GM18499 (cell line): ENCODE measurements at regions not wholly inside any gene's neighbourhood (a gene's known extent, or its start where the extent isn't known, plus 50 kb on each side); places are given as distances from the start of the nearest gene placed in this dataset.

Experiments used
- ATAC-seq: cut with Tn5 transposase; IDR thresholded peaks from one replicate; pipeline ENCODE4 v1.9.1; 2021; ENCODE audit warnings: moderate number of reproducible peaks; ENCODE audit not compliant: insufficient read depth, unreplicated experiment

DNA sequence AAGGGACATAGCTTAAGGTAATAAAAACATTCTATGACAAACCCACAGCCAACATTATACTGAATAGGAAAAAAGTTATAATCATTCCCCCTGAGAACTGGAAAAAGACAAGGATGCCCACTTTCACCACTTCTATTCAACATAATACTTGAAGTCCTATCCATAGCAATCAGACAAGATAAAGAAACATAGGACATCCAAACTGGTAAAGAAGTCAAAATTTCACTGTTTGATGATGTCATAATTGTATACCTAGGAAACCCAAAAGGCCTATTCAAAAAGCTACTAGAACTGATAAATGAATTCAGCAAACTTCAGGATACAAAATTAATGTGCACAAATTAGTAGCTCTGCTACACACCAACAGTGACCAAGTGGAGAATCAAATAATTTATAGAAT lies 1590.0 kb upstream of the PCDH20 start:
- no peak for ATAC-seq

DNA sequence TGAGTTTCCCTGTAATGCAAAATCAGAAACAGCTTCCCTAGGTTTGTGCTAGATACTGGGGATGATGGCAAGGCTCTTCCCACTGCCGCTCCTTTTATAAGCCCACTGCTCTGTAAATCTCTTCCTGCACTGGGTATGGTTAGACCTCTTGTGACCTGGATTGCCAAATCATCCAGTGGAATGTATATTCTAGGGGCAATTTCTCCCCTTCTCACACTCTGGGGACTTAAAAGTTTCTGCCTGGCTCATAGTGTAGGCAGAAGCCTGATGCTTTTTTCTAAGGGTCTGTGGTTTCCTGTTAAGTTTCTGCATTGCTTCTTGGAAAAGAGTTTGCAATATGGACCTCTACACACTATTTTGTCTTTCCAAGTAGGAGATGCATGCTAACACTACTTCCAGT lies 1582.0 kb upstream of the PCDH20 start:
- ATAC-seq = no peak

DNA sequence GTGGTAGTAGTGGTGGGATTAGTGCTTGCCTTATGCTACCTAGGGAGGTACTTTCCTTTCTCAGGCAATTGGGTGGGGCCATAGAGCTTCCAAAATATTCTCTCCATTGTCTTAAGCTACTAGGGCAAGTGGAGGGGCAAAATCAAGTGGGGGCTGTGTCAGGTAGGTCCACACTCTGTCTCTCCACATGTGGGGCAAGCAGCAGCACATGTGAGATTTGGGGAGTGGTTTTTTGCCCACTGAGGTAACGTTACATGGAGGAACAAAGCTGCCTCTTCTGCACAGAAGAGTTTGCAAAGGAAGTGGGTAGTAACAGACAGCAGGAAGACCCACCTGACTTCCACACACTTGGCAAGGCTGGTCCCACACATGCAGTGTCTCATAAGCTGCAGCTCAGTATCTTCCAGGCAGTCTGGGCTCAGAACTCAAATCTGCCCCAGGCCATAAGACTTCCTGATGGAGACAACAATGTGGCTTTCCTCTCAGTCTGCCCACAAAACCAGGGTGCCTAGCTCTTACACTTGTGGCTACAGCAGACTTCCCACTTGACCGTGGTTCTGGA lies 1581.5 kb upstream of the PCDH20 start:
- ATAC-seq = no peak

DNA sequence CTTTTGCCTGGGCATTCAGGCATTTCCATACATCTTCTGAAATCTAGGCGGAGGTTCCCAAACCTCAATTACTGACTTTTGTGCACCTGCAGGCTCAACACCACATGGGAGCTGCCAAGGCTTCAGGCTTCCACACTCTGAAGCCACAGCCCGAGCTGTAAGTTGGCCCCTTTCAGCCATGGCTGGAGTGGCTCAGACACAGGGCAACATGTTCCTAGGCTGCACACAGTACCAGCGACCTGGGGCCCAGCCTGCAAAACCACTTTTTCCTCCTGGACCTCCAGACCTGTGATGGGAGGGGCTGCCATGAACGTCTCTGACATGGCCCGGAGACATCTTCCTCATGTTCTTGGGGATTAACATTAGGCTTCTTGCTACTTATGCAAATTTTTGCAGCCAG lies 1558.2 kb upstream of the PCDH20 start:
- no peak for ATAC-seq

DNA sequence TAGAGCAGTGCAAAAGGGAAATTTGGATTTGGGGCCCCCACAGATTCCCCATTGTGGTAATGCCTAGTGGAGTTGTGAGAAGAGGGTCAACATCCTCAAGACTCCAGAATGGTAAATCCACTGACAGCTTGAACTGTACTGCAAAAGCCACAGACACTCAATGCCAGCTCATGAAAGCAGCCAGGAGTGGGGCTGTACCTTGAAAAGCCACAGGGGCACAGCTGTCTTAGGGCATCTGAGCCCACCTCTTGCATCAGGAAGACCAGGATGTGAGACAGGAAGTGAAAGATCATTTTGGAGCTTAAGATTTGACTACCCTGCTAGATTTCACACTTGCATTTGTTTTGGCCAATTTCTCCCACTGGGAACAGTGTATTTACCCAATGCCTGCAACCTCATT lies 1548.9 kb upstream of the PCDH20 start:
- no peak for ATAC-seq

DNA sequence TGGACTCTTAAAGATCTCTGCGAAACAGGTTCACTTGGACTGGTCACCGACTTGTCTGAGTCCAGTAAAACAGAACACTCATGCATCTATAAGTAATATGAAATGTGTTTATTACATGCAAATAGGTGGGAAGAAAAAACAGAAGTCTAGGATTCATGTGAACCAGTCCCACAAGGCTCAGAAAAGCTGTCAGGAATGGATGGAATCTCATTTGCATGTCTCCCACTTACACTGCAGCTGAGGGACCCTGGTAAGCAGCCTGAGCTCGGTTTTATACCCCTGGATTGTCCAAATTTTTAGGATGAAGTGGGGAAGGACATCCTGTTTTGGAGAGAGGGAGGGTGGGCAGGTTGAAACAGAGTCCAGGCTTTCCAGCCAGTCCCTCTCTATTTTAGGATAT lies 1545.1 kb upstream of the PCDH20 start:
- no peak for ATAC-seq

DNA sequence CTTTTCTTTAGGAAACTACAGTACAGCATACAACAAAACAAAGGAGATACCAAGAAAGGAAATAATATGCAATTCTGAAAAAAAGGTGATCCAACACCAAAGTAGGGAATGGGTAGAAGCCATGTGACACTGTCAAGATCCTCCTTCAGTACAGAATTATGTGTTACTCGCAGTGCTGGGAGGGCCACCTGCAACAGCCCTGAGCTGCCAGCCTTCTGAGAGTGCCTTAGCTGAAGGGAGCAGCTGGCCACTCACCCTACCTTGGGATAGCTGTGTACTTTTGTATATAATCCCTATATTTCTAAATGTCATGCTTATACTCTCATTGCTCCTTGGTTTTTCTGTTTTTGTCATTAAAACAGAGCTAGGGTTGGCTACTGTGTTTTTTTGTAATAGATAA lies 1518.2 kb upstream of the PCDH20 start:
- no peak for ATAC-seq

DNA sequence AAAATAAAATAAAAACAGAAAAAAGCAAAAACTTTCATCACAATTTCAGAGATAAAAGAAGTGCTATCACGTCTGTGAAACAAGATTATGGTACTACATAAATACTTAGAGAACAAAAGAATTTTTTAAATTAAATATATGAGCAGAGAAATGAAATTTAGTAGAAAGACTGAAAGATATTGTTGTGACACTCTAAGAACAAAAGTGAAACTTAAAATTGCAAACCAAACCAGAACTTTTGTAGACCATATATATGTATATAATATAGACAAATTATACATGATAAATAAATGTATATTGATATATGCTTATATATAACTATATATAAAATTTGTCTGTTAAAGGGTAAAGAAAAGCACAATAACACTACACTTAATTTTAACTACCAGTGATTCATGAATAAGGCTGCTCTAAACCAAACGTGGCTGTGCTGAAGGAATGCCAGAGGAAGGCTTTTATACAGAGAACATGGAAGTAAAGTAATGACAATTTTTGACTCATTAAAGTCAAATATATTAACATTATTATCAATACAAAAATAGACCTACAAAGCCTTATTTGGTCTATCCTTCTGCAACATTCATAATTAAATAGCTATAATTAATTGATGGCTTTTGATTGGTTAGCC lies 1516.7 kb upstream of the PCDH20 start:
- ATAC-seq = no peak

DNA sequence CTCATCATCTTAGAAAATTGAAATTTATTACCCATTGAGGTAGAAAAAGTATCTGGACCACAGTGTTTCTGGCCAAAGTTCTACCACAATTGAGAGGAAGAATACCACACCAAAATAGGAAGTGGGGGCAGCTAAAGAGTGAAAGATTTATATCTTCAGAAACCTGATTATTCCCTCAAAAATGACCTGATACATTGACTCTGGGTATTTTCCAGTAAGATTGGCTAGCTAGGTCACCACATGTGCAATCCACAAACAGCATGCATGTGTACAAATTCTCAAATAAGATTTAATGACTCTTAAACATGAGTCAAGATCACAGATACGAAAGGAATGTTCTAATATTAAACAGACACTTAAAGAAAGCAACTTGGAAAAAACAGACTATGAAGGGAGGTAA lies 1516.2 kb upstream of the PCDH20 start:
- ATAC-seq = no peak

DNA sequence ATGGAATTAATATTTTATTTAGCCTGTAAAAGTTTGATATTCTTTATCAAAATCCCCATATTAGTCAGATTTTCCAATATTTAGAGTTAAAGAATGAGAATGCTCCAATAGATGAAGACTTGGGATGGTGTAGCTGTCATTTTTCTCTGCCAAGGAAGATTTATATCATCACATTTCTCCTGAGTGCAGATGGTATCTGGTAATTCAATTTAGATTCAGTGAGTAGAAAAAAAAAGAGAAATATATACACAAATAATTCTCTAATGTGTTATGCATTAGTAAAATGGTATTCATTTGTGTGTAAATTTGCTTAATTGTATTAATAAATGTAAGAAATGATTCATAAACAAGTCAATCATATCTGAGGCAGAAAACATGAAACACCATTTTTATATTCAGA lies 1508.7 kb upstream of the PCDH20 start:
- ATAC-seq = no peak

DNA sequence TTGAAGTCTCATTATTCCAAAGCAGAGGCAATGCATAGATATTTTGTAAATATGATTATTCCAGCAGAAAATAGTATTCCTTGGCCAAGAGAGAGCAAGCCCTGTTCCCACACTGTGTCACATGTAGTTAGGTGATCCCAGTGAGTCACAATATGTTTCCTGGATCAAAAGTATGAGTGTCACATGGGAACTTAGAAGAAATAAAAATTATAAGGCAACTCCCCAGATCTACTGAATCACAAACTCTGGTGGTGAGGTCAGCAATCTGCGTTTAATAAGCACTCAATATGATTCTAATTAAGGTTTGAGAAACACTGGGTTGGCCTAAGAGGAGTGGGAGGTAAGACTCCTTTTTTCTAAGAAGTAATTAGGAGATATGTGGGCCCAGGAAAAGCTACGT lies 1504.5 kb upstream of the PCDH20 start:
- ATAC-seq = no peak

DNA sequence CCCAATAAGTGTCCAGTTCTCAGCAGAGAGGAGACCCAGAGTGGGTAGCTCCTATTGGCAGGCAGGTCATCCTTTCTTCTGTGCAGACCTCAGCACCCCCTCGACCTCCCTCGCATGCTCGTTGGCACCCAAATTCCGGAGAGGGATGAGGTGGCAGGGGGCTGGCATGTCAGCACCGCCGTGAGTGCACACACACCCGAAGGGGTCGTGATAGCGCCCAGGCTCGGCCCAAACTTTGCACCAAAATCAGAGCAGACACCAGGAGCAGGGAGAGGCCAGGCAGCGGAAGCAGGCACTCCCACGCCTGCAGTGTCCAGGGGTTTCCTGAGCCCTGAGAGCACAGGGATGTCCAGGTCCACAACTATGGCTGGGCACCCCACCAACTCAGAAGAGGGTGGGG lies 1503.8 kb upstream of the PCDH20 start:
- no peak for ATAC-seq

DNA sequence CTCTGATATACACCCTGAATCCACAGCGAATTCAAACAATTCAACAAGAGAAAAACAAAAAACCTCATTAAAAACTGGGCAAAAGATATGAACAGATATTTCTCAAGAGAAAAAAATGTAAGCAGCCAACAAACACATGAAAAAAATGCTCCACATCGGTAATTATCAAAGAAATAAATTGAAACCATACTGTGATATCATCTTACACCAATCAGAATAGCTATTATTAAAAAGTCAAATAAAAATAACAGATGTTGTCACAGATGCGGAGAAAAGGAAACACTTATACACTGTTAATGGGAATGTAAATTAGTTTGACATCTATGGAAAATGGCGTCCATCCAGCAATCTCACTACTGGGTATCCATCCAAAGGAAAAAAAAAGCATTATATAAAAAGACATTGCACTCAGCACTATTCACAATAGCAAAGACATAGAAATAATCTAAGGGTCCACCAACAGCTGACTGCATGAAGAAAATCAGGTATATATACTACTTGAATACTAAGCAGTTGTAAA lies 1495.0 kb upstream of the PCDH20 start:
- ATAC-seq = no peak

DNA sequence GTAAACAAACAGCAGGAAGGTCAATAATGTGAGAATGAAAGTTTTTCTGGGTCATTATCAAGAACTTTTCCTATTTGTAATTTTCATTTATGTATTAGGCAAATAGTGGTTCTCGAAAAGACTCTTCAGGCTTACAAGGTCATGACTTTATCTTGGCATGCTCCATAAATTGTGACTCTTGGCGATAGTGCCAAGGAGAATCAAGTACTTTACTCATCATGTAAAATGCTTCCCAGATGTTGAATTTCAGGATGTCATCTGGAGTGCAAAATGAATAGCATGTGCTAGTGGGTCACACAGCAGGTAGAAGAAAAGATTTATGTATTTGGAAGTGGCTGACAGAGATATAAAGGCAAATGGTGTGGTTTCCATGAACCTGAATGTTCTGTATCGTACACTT lies 1492.7 kb upstream of the PCDH20 start:
- ATAC-seq = no peak

DNA sequence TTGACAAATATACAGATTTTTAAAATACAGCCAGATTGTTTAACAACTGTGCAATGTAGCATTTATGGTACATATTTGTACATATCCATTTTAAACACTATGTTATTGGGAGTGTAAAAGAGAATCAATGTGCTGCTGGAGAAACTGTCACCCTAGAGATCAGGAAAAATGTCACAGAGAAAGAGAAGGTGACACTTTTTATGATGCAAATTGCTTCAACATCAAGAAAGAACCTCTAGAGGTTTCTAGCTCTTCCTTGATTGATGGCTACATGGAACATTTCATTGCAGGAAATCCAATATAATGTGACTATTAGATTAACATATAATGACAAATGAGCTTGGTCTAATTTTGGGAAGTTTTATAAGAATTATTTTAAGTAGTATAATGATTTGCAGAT lies 1491.2 kb upstream of the PCDH20 start:
- no peak for ATAC-seq

DNA sequence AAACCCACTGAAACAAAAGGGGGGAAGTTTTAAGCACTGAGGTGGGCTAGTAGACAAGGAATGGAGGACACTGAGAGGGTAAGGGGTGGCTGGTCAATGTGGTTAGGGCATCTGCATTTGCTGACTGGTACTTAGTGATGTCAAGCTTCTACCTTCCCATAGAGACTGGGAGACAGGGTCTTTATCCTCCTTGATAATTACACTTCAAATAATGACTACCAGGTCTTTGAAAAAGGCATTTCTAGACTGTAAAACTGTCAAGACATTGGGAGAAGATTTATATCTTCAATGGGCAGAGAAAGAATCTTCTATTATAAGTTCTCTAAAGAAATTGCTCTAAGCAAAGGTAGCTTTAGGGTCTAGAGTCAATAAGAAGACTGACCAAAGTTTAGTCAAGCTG lies 1490.8 kb upstream of the PCDH20 start:
- no peak for ATAC-seq

DNA sequence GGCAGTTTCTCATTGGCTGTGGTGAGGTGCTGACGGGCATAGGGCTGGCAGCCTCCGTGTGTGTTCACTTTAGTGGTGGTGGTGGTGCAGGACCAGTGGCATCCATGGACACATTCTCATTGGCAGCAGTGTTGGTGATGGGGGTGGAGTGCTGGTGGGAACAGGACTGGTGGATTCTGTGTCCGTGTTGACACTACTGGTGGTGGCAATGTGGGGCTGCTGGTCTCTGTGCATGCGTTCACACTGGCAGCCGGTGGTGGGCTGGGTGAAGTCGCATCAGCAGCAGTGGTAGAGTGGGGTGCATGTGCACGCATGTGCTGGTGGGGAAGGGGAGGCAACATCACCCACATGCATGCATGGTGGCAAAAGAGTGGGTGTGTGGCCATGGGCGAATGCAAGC lies 1471.4 kb upstream of the PCDH20 start:
- no peak for ATAC-seq

DNA sequence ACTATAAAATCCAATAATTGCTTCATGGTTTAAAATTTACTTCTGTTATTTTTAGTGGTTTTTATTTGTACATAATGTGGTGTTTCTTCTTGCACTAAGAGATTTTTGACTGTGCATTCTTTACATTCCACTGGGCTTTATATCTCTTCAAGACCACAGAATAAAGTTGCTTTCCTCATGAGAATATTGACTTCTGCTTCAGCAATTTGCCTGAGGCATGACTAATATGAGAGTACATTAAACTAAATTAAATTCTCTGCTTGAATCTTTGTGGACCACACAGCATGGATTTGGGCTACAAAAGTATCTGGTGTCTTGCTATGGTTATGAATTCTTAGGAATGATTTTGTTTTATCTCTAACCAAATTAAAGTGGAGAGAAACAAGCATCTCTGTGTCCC lies 1463.4 kb upstream of the PCDH20 start:
- no peak for ATAC-seq

DNA sequence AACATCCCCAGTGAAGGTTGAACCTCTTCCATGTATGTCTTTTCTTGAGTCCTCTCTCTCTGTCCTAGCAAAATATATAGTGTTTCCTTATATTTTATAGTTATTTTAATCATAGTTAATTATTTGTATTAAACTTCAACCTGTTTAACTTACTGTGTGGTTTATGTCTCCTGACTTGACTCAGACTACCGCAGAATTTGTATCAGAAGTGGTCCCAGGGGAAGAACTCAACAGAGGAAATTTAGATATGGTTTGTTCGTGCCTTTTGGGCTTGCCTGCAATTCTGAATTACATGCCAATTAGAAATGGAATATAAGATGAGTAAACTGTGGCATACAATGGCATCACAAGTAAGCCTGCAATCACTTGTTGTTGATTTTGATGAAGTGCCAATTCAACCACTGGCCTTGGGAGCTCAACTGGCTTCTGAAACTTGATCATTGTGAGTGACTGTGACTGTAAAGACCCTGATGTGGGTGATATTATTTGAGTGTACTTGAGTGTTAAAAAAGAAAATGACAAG lies 1459.5 kb upstream of the PCDH20 start:
- no peak for ATAC-seq

DNA sequence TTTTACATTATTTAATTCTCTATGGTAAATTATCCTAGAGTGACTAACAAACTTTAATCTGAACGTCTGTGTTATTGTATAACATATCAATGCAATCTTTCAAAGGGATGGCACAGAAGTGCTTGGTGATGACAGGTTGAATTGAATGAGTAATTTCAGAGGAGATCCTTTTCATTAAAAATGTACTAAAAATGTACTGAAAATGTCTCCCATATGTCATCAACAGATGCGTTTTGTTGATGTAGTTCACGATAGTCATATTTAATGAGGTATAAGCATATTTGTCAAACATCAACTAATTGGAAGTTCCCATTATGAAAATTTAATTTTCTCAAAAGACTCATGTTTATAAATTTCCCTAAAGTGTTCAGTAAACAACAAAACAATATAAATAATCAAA lies 1434.7 kb upstream of the PCDH20 start:
- no peak for ATAC-seq

DNA sequence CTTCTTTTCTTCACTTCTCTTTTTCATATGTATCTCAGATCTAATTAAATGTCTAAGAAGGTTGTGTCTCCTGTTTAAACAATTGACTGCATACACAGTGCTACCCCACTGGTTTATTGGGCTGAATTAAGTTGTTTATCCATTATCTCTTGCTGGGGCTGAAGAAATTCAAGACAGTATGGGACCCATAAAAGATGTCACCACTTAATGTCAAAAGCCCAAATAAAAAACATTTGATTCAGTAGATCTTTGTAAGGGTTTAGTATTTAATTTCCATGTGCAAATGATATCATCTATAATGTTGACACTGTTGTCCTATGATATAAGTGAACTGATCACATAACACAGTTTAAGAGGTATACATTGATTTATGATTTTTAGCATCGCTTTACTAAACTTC lies 1431.9 kb upstream of the PCDH20 start:
- no peak for ATAC-seq

DNA sequence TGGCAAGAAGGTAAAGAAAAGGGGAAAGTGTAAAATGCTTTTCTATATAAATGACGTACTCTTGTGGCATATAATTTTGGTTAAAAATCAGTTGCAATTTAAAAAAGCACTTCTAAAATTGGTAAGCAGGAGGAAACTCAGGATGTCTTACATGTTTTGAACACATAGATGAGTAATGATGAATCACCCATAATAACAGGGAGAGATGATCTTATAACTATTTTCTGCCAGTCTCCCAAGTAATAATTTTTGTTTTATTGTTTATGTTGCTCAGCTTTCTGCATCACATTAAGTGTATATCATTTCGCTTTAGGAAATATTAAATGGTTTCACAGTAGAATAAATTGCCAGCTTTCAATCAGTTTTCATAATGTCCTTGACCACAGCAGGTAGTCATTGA lies 1430.7 kb upstream of the PCDH20 start:
- ATAC-seq = no peak
